ENCODE measurements at regions not wholly inside any gene's neighbourhood (a gene's known extent, or its start where the extent isn't known, plus 50 kb on each side); places are given as distances from the start of the nearest gene placed in this dataset.

GRCh38 chr18:59988098-59988706 is 88.4 kb downstream of the PMAIP1 start:
- Histone ChIP-seq H3K27me3 (ENCODE audit: control insufficient read depth in 2 of 2, insufficient read depth in 2 of 2, low read length in 2 of 2) (no peaks in the 10 kb centered on the region), H3K9ac (ENCODE audit: insufficient read depth in 1 of 2, low read depth in 2 of 2, low read length in 2 of 2) (no peak overlapping the region), H3K4me3 (no peak overlapping the region), H3K4me2 (ENCODE audit: insufficient read depth, low read length) (no peak overlapping the region), H3K9me3 (replicated peaks; ENCODE audit: control insufficient read depth, insufficient read depth, low read depth, low read length) (no peaks in the 10 kb centered on the region), H3K4me1 (replicated peaks in 1 of 2; ENCODE audit: control insufficient read depth in 2 of 2, insufficient read depth in 2 of 2, low read length in 2 of 2) (no peaks in the 10 kb centered on the region), H2AFZ (ENCODE audit: low read depth, low read length) (no peak overlapping the region), H3K27ac (ENCODE audit: extremely low read depth, low read depth, low read length) (no peak overlapping the region), H4K20me1 (replicated peaks; ENCODE audit: control insufficient read depth, insufficient read depth, low read length) (no peaks in the 10 kb centered on the region), H3K9me1 (ENCODE audit: control insufficient read depth, insufficient read depth, low read length) (no peaks in the 10 kb centered on the region), H3K36me3 (ENCODE audit: control insufficient read depth, insufficient read depth, low read length) (no peaks in the 10 kb centered on the region), H3K79me2 (ENCODE audit: control insufficient read depth, insufficient read depth, low read length) (no peaks in the 10 kb centered on the region)
- in situ Hi-C loops (cut with MboI) = no loop called here
- CTCF ChIA-PET (ENCODE audit: low intra/inter-chr PET ratio) = interaction anchor here (1.1 to 1.6 kb wide), 2 partner anchors 561 to 1514 kb away, joined by 3 to 8 read pairs; no protein-coding TSS in a partner anchor
- 13% methylated on average over 5 of the region's 5 CpGs for WGBS (ENCODE audit: insufficient coverage, low coverage, missing lambda C conversion rate)
- DNase-seq (ENCODE audit: extremely low read depth in 1 of 4, low spot score in 3 of 4) = peak; percentile 21 to 52 (median 22)
- intact Hi-C loops (cut with micrococcal nuclease) = loop anchor here (2.0 to 5.0 kb wide), 3 partner anchors 151 to 1514 kb away; no protein-coding TSS in a partner anchor
- POLR2A ChIA-PET = no interaction called here
- FAIRE-seq = peak; percentile 44
- 0 out of 3 replicates have a peak, but pooled peaks have one; percentile 52 for ATAC-seq
- no TSS peak for BruUV-seq (replicated peaks)
- TF ChIP-seq E2F1 (CRISPR knock-in tag; IDR thresholded peaks at IDR 0.05) = no peak
- TF ChIP-seq CREB5 (CRISPR knock-in tag; IDR thresholded peaks at IDR 0.05) = no peak
- no peak for TF ChIP-seq BCLAF1 (IDR thresholded peaks at IDR 0.05; ENCODE audit: borderline replicate concordance in 1 of 2, control insufficient read depth in 1 of 2, low read depth in 2 of 2, low read length in 1 of 2)
- 0 out of 2 replicates have a peak, but pooled peaks have one; percentile 32 for TF ChIP-seq ARID3A (IDR thresholded peaks at IDR 0.05; ENCODE audit: borderline replicate concordance, low read depth, low read length)

All from K562 (cell line).